Suprapubic skin (tissue), 4 donors: ENCODE measurements at regions not wholly inside any gene's neighbourhood (a gene's known extent, or its start where the extent isn't known, plus 50 kb on each side); places are given as distances from the start of the nearest gene placed in this dataset.

ENCODE experiments used
- EP300 ChIP-seq: sonication (generic); formaldehyde crosslinking; IDR thresholded peaks from one replicate; pipeline ENCODE4 v1.6.1; 2017; ENCODE audit warnings: antibody characterized with exemption
- POLR2A ChIP-seq, 2 donors: fragments of 450-650 bp; IDR thresholded peaks; one replicate each; pipeline ENCODE4 v1.6.1; 2017; ENCODE audit warnings: antibody characterized with exemption in 2 of 2, mild to moderate bottlenecking in 2 of 2, moderate library complexity in 2 of 2
- POLR2AphosphoS5 ChIP-seq, 3 donors: sonication (generic); formaldehyde crosslinking; IDR thresholded peaks; one replicate each; pipeline ENCODE4 v1.6.1; 2017; ENCODE audit warnings: antibody characterized with exemption in 3 of 3
- TF ChIP-seq, protein P1 (sequence below), 2 donors: fragments of 200-600 bp in 1 of 2; fragments of 450-650 bp in 1 of 2; sonication (generic) in 1 of 2; IDR thresholded peaks; one replicate each; pipeline ENCODE4 v1.5.1; 2016 to 2019; ENCODE audit warnings: antibody characterized with exemption in 2 of 2, mild to moderate bottlenecking in 1 of 2, moderate library complexity in 1 of 2

DNA sequence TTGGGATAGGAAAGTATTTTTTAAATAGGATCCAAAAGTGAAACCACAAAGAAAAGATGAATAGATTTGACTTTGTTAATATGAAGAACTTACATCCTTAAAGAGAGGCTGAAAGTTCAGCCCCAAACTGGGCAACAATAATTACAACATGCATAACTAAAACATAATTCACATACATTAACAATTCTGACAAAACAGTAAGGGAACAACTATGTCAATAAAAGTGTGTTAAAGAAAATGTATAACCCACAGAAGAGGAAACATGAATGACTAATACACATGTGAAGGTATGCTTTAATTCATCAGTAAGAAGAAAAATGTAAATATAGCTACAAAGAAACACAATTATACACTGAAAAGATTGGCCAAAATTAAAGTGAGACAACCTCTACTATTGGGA is 1597.6 kb upstream of the MIR17HG start:
- TF ChIP-seq, protein P1, sequence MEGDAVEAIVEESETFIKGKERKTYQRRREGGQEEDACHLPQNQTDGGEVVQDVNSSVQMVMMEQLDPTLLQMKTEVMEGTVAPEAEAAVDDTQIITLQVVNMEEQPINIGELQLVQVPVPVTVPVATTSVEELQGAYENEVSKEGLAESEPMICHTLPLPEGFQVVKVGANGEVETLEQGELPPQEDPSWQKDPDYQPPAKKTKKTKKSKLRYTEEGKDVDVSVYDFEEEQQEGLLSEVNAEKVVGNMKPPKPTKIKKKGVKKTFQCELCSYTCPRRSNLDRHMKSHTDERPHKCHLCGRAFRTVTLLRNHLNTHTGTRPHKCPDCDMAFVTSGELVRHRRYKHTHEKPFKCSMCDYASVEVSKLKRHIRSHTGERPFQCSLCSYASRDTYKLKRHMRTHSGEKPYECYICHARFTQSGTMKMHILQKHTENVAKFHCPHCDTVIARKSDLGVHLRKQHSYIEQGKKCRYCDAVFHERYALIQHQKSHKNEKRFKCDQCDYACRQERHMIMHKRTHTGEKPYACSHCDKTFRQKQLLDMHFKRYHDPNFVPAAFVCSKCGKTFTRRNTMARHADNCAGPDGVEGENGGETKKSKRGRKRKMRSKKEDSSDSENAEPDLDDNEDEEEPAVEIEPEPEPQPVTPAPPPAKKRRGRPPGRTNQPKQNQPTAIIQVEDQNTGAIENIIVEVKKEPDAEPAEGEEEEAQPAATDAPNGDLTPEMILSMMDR (IDR thresholded peaks at IDR 0.05), result no peak
- TF ChIP-seq POLR2A (IDR thresholded peaks at IDR 0.05) (no peak), POLR2AphosphoS5 (IDR thresholded peaks at IDR 0.05) (no peak), EP300 (no peak)
